NCI-H1092 (cell line): ENCODE measurements at regions not wholly inside any gene's neighbourhood (a gene's known extent, or its start where the extent isn't known, plus 50 kb on each side); places are given as distances from the start of the nearest gene placed in this dataset.

Experiments
- DNase-seq: peaks from one replicate; lab custom pipeline; 2025; lab: John Stamatoyannopoulos, UW

- no peak for DNase-seq
Measured at GRCh38 chr12:89256060-89256459, 96.2 kb downstream of the DUSP6 start.

GRCh38 chr12:89253488-89253887, 98.8 kb downstream of the DUSP6 start:
- DNase-seq: no peak

- DNase-seq: no peak
Measured at GRCh38 chr12:89252284-89252683, 100.0 kb downstream of the DUSP6 start.

- DNase-seq: no peak
Measured at GRCh38 chr12:89251342-89252271, 100.7 kb downstream of the DUSP6 start.

GRCh38 chr12:89250636-89251035, 101.7 kb downstream of the DUSP6 start:
- DNase-seq: no peak

- DNase-seq: no peak
Measured at GRCh38 chr12:89250213-89250612, 102.1 kb downstream of the DUSP6 start.

GRCh38 chr12:89247967-89248366, 104.3 kb downstream of the DUSP6 start:
- no peak for DNase-seq

- no peak for DNase-seq
Measured at GRCh38 chr12:89247541-89247942, 104.8 kb downstream of the DUSP6 start.

- no peak for DNase-seq
Measured at GRCh38 chr12:89245090-89245489, 107.2 kb downstream of the DUSP6 start.

GRCh38 chr12:89244536-89244935, 107.8 kb downstream of the DUSP6 start:
- no peak for DNase-seq

GRCh38 chr12:89243771-89244170, 108.5 kb downstream of the DUSP6 start:
- DNase-seq: no peak

- no peak for DNase-seq
Measured at GRCh38 chr12:89239534-89239933, 112.8 kb downstream of the DUSP6 start.

GRCh38 chr12:89238593-89238992, 113.7 kb downstream of the DUSP6 start:
- no peak for DNase-seq

- no peak for DNase-seq
Measured at GRCh38 chr12:89237763-89238162, 114.5 kb downstream of the DUSP6 start.

- no peak for DNase-seq
Measured at GRCh38 chr12:89236748-89237383, 115.4 kb downstream of the DUSP6 start.

- no peak for DNase-seq
Measured at GRCh38 chr12:89236237-89236636, 116.1 kb downstream of the DUSP6 start.

- DNase-seq: no peak
Measured at GRCh38 chr12:89235189-89235993, 116.9 kb downstream of the DUSP6 start.

- no peak for DNase-seq
Measured at GRCh38 chr12:89234324-89235114, 117.8 kb downstream of the DUSP6 start.

GRCh38 chr12:89231686-89232085, 120.6 kb downstream of the DUSP6 start:
- DNase-seq: no peak

- no peak for DNase-seq
Measured at GRCh38 chr12:89230376-89231315, 121.7 kb downstream of the DUSP6 start.

GRCh38 chr12:89228491-89228890, 123.8 kb downstream of the DUSP6 start:
- no peak for DNase-seq
